ENCODE measurements at regions not wholly inside any gene's neighbourhood (a gene's known extent, or its start where the extent isn't known, plus 50 kb on each side); places are given as distances from the start of the nearest gene placed in this dataset.

- no peak for TF ChIP-seq POLR2A (IDR thresholded peaks at IDR 0.05)
- no peak for TF ChIP-seq CTCF (IDR thresholded peaks at IDR 0.05)
- intact Hi-C loops (cut with DNase I; ENCODE audit: low total_unique reads): no loop called here
- DNase-seq (ENCODE audit: low spot score in 2 of 2): no peak
- WGBS, 2 donors: 88 to 93% methylated on average over 13 of the region's 13 CpGs
- H3K4me3 ChIP-seq (ENCODE audit: low read depth, poor library complexity, severe bottlenecking): no peak overlapping the region
Measured at GRCh38 chr6:168961264-168961656, 292.4 kb downstream of the THBS2 start.

- no peak overlapping the region for H3K4me3 ChIP-seq (ENCODE audit: low read depth, poor library complexity, severe bottlenecking)
- intact Hi-C loops (cut with DNase I; ENCODE audit: low total_unique reads): no loop called here
- no peak for DNase-seq (ENCODE audit: low spot score in 2 of 2)
- TF ChIP-seq CTCF (IDR thresholded peaks at IDR 0.05) (no peak), POLR2A (IDR thresholded peaks at IDR 0.05) (no peak)
- WGBS, 2 donors: 73% methylated on average over 11 of the region's 11 CpGs
Measured at GRCh38 chr6:168960551-168961263, 292.9 kb downstream of the THBS2 start.

GRCh38 chr6:168959696-168960095 lies 293.9 kb downstream of the THBS2 start:
- intact Hi-C loops (cut with DNase I; ENCODE audit: low total_unique reads): no loop called here
- H3K4me3 ChIP-seq (ENCODE audit: low read depth, poor library complexity, severe bottlenecking): no peak overlapping the region
- WGBS, 2 donors: 81% methylated on average over 4 of the region's 4 CpGs
- no peak for DNase-seq (ENCODE audit: low spot score in 2 of 2)
- TF ChIP-seq CTCF (IDR thresholded peaks at IDR 0.05): no peak
- no peak for TF ChIP-seq POLR2A (IDR thresholded peaks at IDR 0.05)

- TF ChIP-seq CTCF (IDR thresholded peaks at IDR 0.05) (peak in 1 of 3 donors; percentile 41), POLR2A (IDR thresholded peaks at IDR 0.05) (no peak)
- intact Hi-C loops (cut with DNase I; ENCODE audit: low total_unique reads): no loop called here
- H3K4me3 ChIP-seq (ENCODE audit: low read depth, poor library complexity, severe bottlenecking): no peak overlapping the region
- 55 to 57% methylated on average over 6 of the region's 6 CpGs for WGBS, 2 donors
- DNase-seq (ENCODE audit: low spot score in 2 of 2): peak; percentile 61 to 92
Measured at GRCh38 chr6:168956884-168957730, 296.5 kb downstream of the THBS2 start.

GRCh38 chr6:168956141-168956838 lies 297.4 kb downstream of the THBS2 start:
- DNase-seq (ENCODE audit: low spot score in 2 of 2): no peak
- no peak overlapping the region for H3K4me3 ChIP-seq (ENCODE audit: low read depth, poor library complexity, severe bottlenecking)
- TF ChIP-seq CTCF (IDR thresholded peaks at IDR 0.05): no peak
- TF ChIP-seq POLR2A (IDR thresholded peaks at IDR 0.05): no peak
- 57 to 65% methylated on average over 7 of the region's 7 CpGs for WGBS, 2 donors
- intact Hi-C loops (cut with DNase I; ENCODE audit: low total_unique reads): no loop called here
